ENCODE measurements at regions not wholly inside any gene's neighbourhood (a gene's known extent, or its start where the extent isn't known, plus 50 kb on each side); places are given as distances from the start of the nearest gene placed in this dataset.
"Not testable (repeated sequence)": the region's sequence is repeated elsewhere in the genome, so short reads cannot be mapped to it uniquely, and the experiment has no call there.

GRCh38 chr14:97077687-97078086, 280.5 kb downstream of the VRK1 start:
- DNase-seq: no peak

GRCh38 chr14:97080991-97081390, 283.8 kb downstream of the VRK1 start:
- DNase-seq: no peak

- no peak for DNase-seq
Observed at GRCh38 chr14:97095269-97095668, 298.1 kb downstream of the VRK1 start.

GRCh38 chr14:97097296-97097695, 300.1 kb downstream of the VRK1 start:
- no peak for DNase-seq

GRCh38 chr14:97100306-97100705, 303.1 kb downstream of the VRK1 start:
- no peak for DNase-seq

GRCh38 chr14:97101561-97101960, 304.4 kb downstream of the VRK1 start:
- no peak for DNase-seq

- no peak for DNase-seq
Observed at GRCh38 chr14:97104029-97104428, 306.8 kb downstream of the VRK1 start.

- no peak for DNase-seq
Observed at GRCh38 chr14:97106166-97106565, 309.0 kb downstream of the VRK1 start.

GRCh38 chr14:97106609-97107008, 309.4 kb downstream of the VRK1 start:
- DNase-seq: no peak

- no peak for DNase-seq
Observed at GRCh38 chr14:97107080-97107479, 309.9 kb downstream of the VRK1 start.

GRCh38 chr14:97107760-97108159, 310.6 kb downstream of the VRK1 start:
- no peak for DNase-seq

GRCh38 chr14:97109234-97109633, 312.1 kb downstream of the VRK1 start:
- DNase-seq: peak; percentile 48

GRCh38 chr14:97113339-97113738, 316.2 kb downstream of the VRK1 start:
- no peak for DNase-seq

- no peak for DNase-seq
Observed at GRCh38 chr14:97116546-97116945, 319.4 kb downstream of the VRK1 start.

GRCh38 chr14:97117693-97118092, 320.5 kb downstream of the VRK1 start:
- DNase-seq: no peak

GRCh38 chr14:97120204-97120603, 323.0 kb downstream of the VRK1 start:
- no peak for DNase-seq

- no peak for DNase-seq
Observed at GRCh38 chr14:97120611-97121031, 323.4 kb downstream of the VRK1 start.

- no peak for DNase-seq
Observed at GRCh38 chr14:97129639-97130038, 332.5 kb downstream of the VRK1 start.

GRCh38 chr14:97135847-97136246, 338.7 kb downstream of the VRK1 start:
- DNase-seq: not testable (repeated sequence)

- DNase-seq: no peak
Observed at GRCh38 chr14:97137705-97138104, 340.5 kb downstream of the VRK1 start.

- peak; percentile 41 for DNase-seq
Observed at GRCh38 chr14:97138801-97139200, 341.6 kb downstream of the VRK1 start.

GRCh38 chr14:97143011-97143410, 345.8 kb downstream of the VRK1 start:
- DNase-seq: no peak

- DNase-seq: no peak
Observed at GRCh38 chr14:97143456-97143855, 346.3 kb downstream of the VRK1 start.

- not testable (repeated sequence) for DNase-seq
Observed at GRCh38 chr14:97148021-97148420, 350.8 kb downstream of the VRK1 start.

- DNase-seq: no peak
Observed at GRCh38 chr14:97149775-97150174, 352.6 kb downstream of the VRK1 start.

GRCh38 chr14:97153527-97153926, 356.3 kb downstream of the VRK1 start:
- DNase-seq: no peak
